ENCODE measurements at regions not wholly inside any gene's neighbourhood (a gene's known extent, or its start where the extent isn't known, plus 50 kb on each side); places are given as distances from the start of the nearest gene placed in this dataset.

DNA sequence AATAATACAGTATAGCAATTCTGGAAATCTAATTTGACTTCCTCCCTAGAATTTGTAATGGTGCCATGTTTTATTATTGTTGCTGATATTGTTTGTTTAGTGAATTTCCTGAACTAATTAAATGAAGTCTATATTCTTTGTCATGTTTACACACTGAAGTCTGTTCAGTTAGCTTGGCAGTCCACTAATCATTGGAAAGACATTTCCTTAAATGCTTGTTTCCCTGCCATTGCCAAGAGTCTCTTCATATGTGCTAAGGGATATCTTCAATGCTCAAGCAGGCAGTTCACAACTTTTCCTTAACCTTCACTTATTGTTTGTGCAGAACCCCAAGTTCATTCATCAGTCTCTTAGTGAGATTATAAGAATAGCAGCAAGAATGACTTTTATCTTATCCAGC, 755.3 kb downstream of the INHBA start:
- H3K9me3 Mint-ChIP-seq = peaks cover 19% of the 10 kb centered on the region

DNA sequence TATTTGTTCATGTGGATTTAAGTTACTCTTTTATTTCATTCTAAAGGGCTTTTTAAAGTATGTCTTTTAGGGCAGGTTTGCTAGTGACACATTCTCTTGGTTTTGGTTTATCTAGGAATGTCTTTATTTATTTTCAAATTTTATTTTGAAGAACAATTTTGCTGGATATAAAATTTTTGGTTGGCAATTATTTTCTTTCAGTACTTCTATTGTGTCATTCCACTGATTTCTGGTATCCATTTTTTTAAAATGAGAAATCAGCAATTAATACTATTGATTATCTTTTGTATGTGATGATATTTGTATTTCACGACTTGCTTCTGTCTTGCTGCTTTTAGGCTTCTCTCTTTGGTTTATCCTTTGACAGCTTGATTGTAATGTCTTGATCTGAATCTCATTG, 756.3 kb downstream of the INHBA start:
- Mint-ChIP-seq H3K4me1 (no peaks in the 10 kb centered on the region), H3K27me3 (no peaks in the 10 kb centered on the region), H3K9me3 (peaks cover 18% of the 10 kb centered on the region), H3K36me3 (ENCODE audit: low read depth) (no peaks in the 10 kb centered on the region), H3K4me3 (no peak overlapping the region), H3K27ac (no peak overlapping the region)
- no peak for ATAC-seq (replicated peaks)

More for the DNA sequence above, 755.3 kb downstream of the INHBA start:
- Mint-ChIP-seq H3K4me1 (no peaks in the 10 kb centered on the region), H3K27me3 (no peaks in the 10 kb centered on the region), H3K27ac (no peak overlapping the region), H3K4me3 (no peak overlapping the region), H3K36me3 (ENCODE audit: low read depth) (no peaks in the 10 kb centered on the region)
- no peak for ATAC-seq (replicated peaks)

DNA sequence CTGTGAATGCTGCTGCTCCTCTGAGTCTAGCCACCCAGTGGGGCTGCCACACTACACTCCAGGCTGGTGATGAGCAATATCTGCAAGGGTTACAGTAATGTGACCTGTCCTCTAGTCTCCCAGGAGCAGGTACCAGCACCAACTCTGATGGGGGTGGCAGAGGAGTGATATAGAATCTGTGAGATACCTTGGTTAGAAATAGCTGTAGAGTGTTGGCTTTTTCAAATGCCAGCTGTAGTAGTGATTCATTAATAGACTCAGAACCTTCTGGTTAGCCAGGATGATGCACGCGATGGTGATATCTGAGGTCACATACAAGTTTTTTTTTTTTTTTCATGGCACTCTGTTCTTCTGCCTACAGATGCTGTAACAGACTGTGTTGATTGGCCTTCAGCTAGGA, 757.1 kb downstream of the INHBA start:
- Mint-ChIP-seq H3K27me3 (no peaks in the 10 kb centered on the region), H3K4me3 (no peak overlapping the region), H3K36me3 (ENCODE audit: low read depth) (no peaks in the 10 kb centered on the region), H3K27ac (no peak overlapping the region), H3K9me3 (peaks cover 15% of the 10 kb centered on the region), H3K4me1 (no peaks in the 10 kb centered on the region)
- no peak for ATAC-seq (replicated peaks)

DNA sequence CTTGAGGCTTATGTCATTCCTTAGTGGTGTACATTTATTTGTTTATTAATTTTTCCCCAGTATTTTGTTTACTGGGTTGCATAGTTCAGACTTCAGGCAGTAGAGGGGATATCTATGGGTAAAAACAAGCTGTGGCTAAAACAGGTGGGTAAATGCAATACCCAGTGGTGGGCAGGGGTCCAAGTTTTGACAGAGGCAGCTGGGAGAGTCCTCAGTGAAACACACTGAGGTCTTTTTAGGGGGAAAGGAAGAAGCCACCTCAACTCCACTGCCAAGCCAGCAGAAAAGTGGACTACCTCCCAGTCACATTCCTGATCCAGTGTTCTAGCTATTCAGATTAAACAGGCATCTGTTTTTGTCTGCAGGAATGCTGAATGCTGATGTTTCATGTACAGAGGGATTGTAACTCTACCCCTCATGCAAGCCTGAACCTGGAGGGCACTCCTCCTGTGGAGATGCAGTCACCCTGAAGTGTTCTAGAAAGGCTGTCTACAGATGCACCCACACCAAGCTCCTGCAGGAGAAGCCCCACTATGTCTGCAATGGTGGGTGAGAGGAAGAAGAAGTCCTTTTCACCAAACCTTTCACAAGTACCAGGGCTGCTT, 757.8 kb downstream of the INHBA start:
- Mint-ChIP-seq H3K27ac (no peak overlapping the region), H3K4me1 (no peaks in the 10 kb centered on the region), H3K9me3 (peaks cover 15% of the 10 kb centered on the region), H3K27me3 (no peaks in the 10 kb centered on the region), H3K4me3 (no peak overlapping the region), H3K36me3 (ENCODE audit: low read depth) (no peaks in the 10 kb centered on the region)
- ATAC-seq (replicated peaks) = no peak

DNA sequence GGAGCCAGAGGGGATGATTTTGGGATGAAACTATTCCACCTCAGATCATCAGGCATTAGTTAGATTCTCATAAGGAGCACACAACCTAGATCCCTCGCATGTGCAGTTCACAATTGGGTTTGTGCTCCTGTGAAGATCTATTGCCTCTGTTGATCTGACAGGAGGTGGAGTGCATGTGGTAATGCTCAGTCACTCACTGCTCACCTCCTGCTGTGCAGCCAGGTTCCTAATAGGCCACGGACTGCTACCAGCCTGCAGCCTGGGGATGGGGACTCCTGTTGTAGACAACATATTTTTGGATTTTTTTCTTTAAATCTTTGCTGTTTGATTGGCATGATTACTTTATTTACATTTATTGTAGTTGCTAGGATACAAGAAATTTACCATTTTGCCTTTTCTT, 765.0 kb downstream of the INHBA start:
- H3K4me1 Mint-ChIP-seq = no peaks in the 10 kb centered on the region
- no peaks in the 10 kb centered on the region for H3K27me3 Mint-ChIP-seq
- ATAC-seq (replicated peaks) = no peak
- peaks cover 10% of the 10 kb centered on the region for H3K9me3 Mint-ChIP-seq
- H3K27ac Mint-ChIP-seq = no peak overlapping the region
- no peaks in the 10 kb centered on the region for H3K36me3 Mint-ChIP-seq (ENCODE audit: low read depth)
- no peak overlapping the region for H3K4me3 Mint-ChIP-seq

DNA sequence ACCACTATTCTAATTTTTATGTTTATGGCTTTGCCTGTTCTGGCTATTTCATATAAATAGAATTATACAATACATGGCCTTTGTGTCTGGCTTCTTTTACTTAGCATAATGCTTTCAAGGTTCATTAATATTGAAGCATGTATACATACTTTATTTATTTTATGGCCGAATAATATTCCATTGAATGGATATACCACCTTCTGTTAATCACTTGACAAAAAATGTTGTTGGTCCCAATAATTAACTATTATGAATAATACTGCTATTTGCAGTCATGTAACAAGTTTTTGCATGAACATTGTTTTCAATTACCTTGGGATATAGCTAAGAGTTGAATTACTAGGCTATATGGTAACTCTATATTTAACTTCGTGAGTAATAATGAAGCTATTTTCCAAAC, 767.5 kb downstream of the INHBA start:
- Mint-ChIP-seq H3K27me3 (no peaks in the 10 kb centered on the region), H3K9me3 (peaks cover 14% of the 10 kb centered on the region), H3K36me3 (ENCODE audit: low read depth) (no peaks in the 10 kb centered on the region), H3K4me1 (no peaks in the 10 kb centered on the region), H3K4me3 (no peak overlapping the region), H3K27ac (no peak overlapping the region)
- no peak for ATAC-seq (replicated peaks)

DNA sequence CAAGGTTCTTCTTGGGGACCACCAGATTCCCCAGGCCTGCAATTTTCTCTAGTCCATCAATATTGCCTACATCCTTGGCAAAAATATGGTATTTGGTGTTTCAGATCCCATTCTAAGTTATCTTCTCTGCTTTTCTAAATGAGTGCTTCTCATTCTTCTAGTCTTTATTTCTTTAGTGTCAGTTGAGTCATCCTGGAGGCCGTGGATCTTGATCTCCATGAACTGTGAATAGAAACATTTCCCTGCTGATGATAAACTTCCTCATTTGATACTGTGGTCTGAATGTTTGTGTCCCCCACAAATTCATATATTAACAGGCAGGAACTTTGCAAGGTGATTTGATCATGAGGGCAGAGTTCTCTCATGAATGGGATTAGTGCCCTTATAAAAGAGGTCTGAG, 779.3 kb downstream of the INHBA start:
- H3K36me3 Mint-ChIP-seq (ENCODE audit: low read depth) = no peaks in the 10 kb centered on the region
- no peak overlapping the region for H3K27ac Mint-ChIP-seq
- H3K27me3 Mint-ChIP-seq = no peaks in the 10 kb centered on the region
- H3K9me3 Mint-ChIP-seq = peaks cover 24% of the 10 kb centered on the region
- no peaks in the 10 kb centered on the region for H3K4me1 Mint-ChIP-seq
- ATAC-seq (replicated peaks) = no peak
- no peak overlapping the region for H3K4me3 Mint-ChIP-seq

DNA sequence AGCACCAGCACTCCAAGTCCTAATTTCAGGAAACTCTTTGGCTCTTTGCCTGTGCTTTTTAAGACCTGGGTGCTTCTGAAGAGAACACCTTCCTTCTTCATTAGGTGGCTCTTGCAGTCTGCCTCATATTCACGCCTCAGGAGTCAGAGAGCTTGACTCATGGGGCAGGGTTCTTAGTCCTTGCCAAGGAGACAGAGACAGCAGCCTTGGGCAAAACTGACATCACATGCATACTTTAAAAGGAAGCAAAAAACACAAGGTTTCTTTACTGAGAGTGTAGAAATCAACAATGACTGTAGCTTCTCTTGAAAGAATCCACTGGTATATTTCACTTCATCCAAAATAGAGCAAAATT, 780.6 kb downstream of the INHBA start:
- Mint-ChIP-seq H3K27ac (no peak overlapping the region), H3K4me3 (no peak overlapping the region), H3K27me3 (no peaks in the 10 kb centered on the region), H3K9me3 (peaks cover 24% of the 10 kb centered on the region), H3K36me3 (ENCODE audit: low read depth) (no peaks in the 10 kb centered on the region), H3K4me1 (no peaks in the 10 kb centered on the region)
- ATAC-seq (replicated peaks) = no peak

DNA sequence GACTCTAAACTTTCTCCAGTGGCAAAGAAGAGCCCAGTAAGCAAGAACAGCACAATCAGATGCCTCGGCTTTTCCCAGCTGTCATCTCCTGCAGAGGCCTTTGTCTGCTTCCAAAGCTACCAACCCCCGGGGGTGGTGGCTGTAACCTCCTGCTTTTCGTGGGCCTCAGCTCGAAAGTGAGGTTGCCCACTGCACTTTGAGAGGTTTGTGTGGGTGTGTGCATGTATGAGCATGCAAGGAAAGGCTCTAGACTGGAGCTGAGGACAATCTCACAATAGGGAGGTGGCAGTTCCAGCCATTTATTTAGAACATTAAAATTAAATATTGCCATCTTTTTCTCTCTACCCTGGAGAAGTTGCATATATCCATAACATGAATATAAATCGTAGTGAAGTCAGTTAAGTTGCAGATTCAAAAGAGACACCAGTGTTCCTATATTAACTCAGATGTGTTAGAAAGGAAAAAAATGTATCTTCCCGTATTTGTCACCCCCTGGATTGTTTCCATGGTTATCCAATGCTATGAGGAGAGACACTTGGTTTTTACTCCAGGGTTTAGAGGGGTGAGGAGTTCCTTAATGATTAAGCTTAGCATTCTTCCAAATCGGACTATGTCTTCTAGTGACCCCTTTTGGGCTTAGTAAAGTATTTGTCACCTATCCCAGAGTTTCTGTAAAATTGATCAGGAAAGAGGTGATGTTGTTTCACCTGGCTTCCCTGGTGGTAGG, 781.1 kb downstream of the INHBA start:
- ATAC-seq (replicated peaks) = no peak
- Mint-ChIP-seq H3K4me1 (no peaks in the 10 kb centered on the region), H3K27me3 (no peaks in the 10 kb centered on the region), H3K36me3 (ENCODE audit: low read depth) (no peaks in the 10 kb centered on the region), H3K27ac (no peak overlapping the region), H3K4me3 (no peak overlapping the region), H3K9me3 (peaks cover 24% of the 10 kb centered on the region)

DNA sequence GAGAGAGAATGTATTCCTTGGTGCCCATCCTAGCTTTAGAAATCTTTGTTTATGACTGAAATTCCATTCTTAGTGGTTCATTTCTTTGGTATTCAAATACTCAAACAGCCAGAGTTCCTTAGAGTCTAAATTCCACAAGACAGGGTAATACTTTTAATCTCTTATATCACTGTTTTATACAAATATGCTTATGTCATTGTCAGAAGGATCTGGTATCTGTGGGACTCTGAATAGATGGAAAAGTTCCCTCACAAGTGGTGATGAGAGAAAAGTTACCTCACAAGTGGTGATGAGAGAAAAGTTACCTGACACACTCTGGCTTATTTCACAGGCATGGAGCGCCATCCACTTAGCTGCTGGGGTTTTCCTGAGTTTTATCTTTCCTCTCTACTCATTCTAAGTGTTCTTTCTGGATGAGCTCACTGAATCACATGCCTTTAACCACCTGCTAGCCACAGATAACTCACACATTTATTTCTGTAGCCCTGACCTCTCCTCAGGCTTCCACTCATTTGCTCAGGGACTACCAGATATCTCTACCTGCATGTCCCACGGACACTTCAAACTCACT, 784.0 kb downstream of the SUGCT start:
- no peaks in the 10 kb centered on the region for H3K27me3 Mint-ChIP-seq
- H3K4me1 Mint-ChIP-seq = no peaks in the 10 kb centered on the region
- H3K27ac Mint-ChIP-seq = no peak overlapping the region
- no peaks in the 10 kb centered on the region for H3K36me3 Mint-ChIP-seq (ENCODE audit: low read depth)
- no peak for ATAC-seq (replicated peaks)
- no peak overlapping the region for H3K4me3 Mint-ChIP-seq
- peaks cover 25% of the 10 kb centered on the region for H3K9me3 Mint-ChIP-seq

DNA sequence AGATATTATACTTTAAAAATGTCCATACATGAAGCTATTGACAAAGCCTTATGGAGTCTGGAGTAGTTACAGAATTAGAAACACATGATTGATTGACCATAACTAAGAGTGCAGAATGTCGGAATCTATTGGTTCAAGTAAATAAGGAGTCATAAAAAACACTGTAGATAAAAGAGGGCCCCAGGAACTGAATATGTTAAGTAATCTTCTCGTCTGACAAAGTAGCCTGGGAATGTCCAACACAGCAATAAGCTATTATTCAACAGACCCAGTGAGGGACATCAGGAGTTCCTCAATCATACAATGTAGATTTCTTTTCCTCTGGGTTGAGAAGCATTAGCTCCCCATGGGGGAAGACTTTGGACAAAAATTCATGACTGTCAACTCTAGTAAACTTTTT, 782.0 kb downstream of the SUGCT start:
- no peak for ATAC-seq (replicated peaks)
- Mint-ChIP-seq H3K9me3 (peaks cover 22% of the 10 kb centered on the region), H3K4me1 (no peaks in the 10 kb centered on the region), H3K27me3 (no peaks in the 10 kb centered on the region), H3K36me3 (ENCODE audit: low read depth) (no peaks in the 10 kb centered on the region), H3K27ac (no peak overlapping the region), H3K4me3 (no peak overlapping the region)

DNA sequence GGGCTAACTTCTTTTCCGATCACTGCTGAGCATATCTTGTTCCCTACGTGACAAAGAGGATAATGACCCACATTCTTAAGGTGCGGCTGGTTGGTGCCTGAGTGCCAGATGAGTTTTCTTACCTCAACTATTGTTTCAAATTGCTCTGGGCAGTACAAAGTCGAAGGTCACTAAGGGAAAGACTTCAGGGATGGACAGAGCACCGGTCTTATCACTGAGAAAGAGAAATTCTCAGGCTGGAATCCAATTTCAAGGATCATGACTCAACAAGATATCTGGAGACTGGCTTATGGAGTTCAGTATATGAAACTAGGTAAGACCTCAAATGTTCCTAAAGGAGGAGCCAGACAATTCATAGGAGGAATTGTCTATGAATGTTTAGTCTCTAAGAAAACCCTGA, 780.3 kb downstream of the SUGCT start:
- Mint-ChIP-seq H3K9me3 (peaks cover 17% of the 10 kb centered on the region), H3K36me3 (ENCODE audit: low read depth) (no peaks in the 10 kb centered on the region), H3K4me1 (no peaks in the 10 kb centered on the region), H3K27ac (no peak overlapping the region), H3K27me3 (no peaks in the 10 kb centered on the region), H3K4me3 (no peak overlapping the region)
- no peak for ATAC-seq (replicated peaks)
